Cerebellar cortex (tissue), 1 donor: ENCODE measurements at regions not wholly inside any gene's neighbourhood (a gene's known extent, or its start where the extent isn't known, plus 50 kb on each side); places are given as distances from the start of the nearest gene placed in this dataset.

Source experiments
- DNase-seq: peaks from one replicate; pipeline ENCODE4 v3.0.0-alpha.2; 2015; ENCODE audit warnings: low spot score

GRCh38 chr1:56355918-56356317 is 223.4 kb downstream of the PLPP3 start:
- no peak for DNase-seq

GRCh38 chr1:56355422-56355821 is 223.9 kb downstream of the PLPP3 start:
- DNase-seq = no peak

- DNase-seq = no peak
These were observed 233.5 kb downstream of the PLPP3 start for GRCh38 chr1:56345831-56346230.

GRCh38 chr1:56340977-56341376 is 238.4 kb downstream of the PLPP3 start:
- DNase-seq = no peak

- DNase-seq = no peak
These were observed 239.4 kb downstream of the PLPP3 start for GRCh38 chr1:56339786-56340465.

- DNase-seq = no peak
These were observed 240.3 kb downstream of the PLPP3 start for GRCh38 chr1:56339093-56339492.

- DNase-seq = no peak
These were observed 242.4 kb downstream of the PLPP3 start for GRCh38 chr1:56336982-56337381.

GRCh38 chr1:56335394-56335793 is 244.0 kb downstream of the PLPP3 start:
- no peak for DNase-seq

GRCh38 chr1:56334047-56334446 is 245.3 kb downstream of the PLPP3 start:
- no peak for DNase-seq

GRCh38 chr1:56333461-56333860 is 245.9 kb downstream of the PLPP3 start:
- no peak for DNase-seq

- DNase-seq = no peak
These were observed 247.3 kb downstream of the PLPP3 start for GRCh38 chr1:56331892-56332567.

- no peak for DNase-seq
These were observed 248.0 kb downstream of the PLPP3 start for GRCh38 chr1:56331207-56331891.

- no peak for DNase-seq
These were observed 248.9 kb downstream of the PLPP3 start for GRCh38 chr1:56330391-56331026.

- no peak for DNase-seq
These were observed 249.4 kb downstream of the PLPP3 start for GRCh38 chr1:56329970-56330369.

- no peak for DNase-seq
These were observed 252.2 kb downstream of the PLPP3 start for GRCh38 chr1:56327195-56327594.

GRCh38 chr1:56326056-56326455 is 253.3 kb downstream of the PLPP3 start:
- DNase-seq = no peak

- DNase-seq = no peak
These were observed 254.9 kb downstream of the PLPP3 start for GRCh38 chr1:56324504-56324903.

- no peak for DNase-seq
These were observed 257.2 kb downstream of the PLPP3 start for GRCh38 chr1:56322211-56322610.

- no peak for DNase-seq
These were observed 258.2 kb downstream of the PLPP3 start for GRCh38 chr1:56321150-56321490.

- DNase-seq = no peak
These were observed 258.8 kb downstream of the PLPP3 start for GRCh38 chr1:56320464-56321149.

GRCh38 chr1:56317722-56318121 is 261.6 kb downstream of the PLPP3 start:
- DNase-seq = no peak

- DNase-seq = no peak
These were observed 263.9 kb downstream of the PLPP3 start for GRCh38 chr1:56315293-56315942.
